GM12872 (cell line): ENCODE measurements at regions not wholly inside any gene's neighbourhood (a gene's known extent, or its start where the extent isn't known, plus 50 kb on each side); places are given as distances from the start of the nearest gene placed in this dataset.

Source experiments
- TF ChIP-seq, protein P1 (sequence below): IDR thresholded peaks from 3 replicates; pipeline ENCODE4 v1.5.1; 2011; ENCODE audit warnings: low read depth, mild to moderate bottlenecking, low read length, moderate library complexity; ENCODE audit not compliant: insufficient read depth

DNA sequence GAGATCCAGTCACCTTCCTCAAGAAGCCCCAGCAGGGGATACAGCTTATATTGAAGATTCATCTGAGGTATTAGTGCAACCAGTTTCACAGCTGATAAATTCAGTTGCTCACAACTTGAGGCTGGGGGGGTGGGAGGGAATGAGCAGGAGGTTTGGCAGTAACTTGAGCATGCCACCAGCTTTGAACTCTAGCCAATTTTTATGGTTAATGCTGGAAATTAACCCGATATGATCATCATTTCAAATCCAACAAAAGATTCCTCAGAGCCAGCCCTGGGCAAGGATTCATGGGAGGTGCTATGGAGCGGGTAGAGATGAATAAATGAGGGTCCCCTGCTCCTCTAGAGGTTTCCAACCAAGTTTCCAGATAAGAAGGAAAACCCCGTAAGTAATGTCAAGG is 73.1 kb upstream of the HES1 start:
- TF ChIP-seq, protein P1, sequence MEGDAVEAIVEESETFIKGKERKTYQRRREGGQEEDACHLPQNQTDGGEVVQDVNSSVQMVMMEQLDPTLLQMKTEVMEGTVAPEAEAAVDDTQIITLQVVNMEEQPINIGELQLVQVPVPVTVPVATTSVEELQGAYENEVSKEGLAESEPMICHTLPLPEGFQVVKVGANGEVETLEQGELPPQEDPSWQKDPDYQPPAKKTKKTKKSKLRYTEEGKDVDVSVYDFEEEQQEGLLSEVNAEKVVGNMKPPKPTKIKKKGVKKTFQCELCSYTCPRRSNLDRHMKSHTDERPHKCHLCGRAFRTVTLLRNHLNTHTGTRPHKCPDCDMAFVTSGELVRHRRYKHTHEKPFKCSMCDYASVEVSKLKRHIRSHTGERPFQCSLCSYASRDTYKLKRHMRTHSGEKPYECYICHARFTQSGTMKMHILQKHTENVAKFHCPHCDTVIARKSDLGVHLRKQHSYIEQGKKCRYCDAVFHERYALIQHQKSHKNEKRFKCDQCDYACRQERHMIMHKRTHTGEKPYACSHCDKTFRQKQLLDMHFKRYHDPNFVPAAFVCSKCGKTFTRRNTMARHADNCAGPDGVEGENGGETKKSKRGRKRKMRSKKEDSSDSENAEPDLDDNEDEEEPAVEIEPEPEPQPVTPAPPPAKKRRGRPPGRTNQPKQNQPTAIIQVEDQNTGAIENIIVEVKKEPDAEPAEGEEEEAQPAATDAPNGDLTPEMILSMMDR, result no peak

DNA sequence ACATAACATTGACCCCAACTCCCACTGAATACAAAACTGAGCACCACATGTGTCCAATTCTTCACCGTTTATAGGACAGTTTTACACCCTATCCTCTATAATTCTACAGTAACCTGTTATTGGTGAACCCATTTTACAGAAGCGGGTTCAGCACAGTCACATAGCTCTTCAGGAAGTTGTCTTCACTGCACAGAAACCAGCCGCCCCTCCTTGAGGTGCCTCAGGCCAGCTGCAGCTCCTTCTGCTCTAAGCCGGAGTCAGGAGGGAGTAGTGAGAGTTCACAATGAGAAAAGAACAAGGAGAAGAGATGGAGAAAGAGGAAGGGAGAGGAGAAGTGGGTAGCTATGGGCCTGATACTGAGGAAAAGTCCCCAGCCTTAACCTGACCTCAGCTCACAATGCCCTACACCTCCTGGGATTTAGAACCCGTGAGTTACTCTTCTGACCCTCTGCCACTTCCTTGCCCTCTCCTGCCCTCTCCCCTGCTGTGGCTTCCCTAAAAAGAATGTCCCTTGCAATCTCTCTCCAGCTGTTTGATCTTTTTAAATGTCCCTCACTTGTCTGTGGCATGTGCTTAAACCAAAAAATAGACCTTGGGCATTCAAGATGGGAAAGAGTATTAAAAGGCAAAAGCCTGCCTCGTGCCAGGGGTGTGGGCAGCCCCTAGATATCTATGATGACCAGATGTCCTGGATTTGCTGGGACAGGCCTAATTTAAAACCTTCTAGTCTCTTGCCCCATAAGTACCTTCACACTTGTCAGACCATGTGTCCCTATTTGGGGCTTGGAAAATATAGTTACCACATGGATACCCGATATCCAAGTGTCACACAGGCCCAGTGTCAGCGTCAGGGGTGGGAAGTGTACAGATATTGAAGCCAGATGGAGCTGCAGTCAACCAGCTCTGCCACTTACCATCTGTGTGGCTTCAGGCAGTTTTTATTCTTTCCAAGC is 71.3 kb upstream of the HES1 start:
- TF ChIP-seq, protein P1, result no peak

GRCh38 chr3:194067949-194068362 is 68.0 kb upstream of the HES1 start:
- TF ChIP-seq, protein P1, result no peak

DNA sequence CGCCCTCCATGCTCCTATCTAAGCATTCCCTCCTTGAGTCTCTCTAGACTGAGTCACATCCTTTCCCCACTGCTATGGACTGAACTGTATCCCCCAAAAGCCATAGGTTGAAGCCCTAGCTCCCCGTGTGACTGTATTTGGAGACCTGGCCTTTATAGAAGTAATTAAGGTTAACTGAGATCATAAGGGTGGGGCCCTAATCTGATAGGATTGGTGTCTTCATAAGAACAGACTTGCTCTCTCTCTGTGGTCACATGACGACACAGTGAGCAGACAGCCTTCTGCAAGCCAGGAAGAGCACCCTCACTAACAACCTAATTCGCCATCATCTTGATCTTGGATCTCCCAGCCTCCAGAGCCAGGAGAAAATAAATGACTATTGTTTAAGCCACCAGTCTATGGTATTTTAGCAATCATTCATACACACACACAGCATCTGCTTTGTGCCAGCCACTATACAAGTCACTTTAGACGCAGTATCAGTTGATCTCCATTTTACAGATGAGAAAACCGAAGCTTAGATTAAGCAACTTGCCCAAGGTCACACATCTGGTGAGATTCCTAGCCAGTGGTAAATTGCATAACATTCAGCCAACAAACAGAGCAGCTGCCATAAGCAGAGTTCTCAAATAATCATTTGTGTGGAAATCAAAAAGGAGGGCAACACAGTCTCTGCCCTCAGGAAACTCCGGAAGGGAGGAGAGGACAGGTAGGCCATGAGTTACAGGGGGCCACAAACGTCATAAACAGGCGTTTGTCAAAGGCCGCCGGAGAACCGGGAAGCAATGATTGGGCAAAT is 66.3 kb upstream of the HES1 start:
- TF ChIP-seq, protein P1, result no peak

DNA sequence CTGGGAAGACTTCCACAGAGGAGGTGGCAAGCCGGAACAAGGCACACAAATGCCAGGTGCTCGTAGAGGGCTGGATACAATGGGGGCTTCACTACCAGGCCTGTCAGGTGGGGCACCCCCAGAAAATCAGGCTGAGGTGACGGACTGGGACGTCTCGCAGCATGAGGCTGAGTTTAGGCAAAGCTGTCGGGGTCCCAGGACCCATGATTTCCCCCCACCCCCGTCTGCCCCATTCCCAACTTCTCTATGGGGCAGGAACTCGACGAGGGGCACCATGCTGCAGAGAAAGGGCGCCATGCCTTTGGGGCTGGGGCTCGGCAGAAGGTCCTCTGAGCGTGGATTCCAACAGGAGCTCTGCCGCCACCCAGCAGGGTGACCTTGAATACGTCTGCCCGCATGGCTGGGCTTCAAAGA is 65.7 kb upstream of the HES1 start:
- TF ChIP-seq, protein P1, result no peak

DNA sequence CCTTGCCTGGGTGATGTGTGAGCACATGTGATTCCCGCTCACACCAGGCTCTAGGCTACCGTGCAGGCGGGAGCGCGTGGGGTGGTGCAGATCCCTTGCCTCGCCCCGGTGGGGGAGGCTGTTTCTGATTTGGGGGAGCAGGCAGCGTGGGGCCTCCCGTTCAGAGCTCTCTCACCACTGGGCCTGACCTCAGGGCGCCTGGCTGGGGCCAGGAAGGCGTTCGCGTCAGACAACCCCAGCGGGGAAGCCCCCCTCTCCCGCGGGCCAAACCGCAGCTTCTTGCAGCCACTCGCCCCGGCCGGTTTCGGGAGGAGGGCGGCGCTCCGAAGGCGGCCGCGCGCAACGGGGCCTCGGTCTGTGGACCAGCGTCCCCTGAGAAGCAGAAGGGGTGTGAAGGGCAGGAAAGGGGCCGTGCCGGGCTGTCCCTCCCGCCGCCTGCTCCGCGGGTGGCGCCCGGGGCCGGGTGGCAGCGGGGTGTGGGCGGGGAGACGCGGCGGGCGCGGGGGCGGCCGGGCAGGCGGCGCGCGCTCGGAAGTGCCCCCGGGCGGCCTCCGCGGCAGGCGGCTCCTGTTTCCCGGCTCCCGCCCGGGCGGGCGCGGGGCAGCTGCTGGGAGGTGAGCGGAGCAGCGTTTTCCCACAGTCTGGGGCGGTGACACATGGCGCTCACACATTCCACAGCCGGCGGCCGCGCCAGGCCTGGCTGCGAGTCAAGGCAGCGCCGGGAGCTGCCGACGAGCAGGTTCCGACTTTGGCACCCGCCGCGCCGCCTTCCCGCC is 65.1 kb upstream of the HES1 start:
- TF ChIP-seq, protein P1, result no peak

GRCh38 chr3:194072097-194072428 is 63.9 kb upstream of the HES1 start:
- TF ChIP-seq, protein P1, result no peak
